Activated CD4-positive, alpha-beta T cell treated with anti-CD3 and anti-CD28 coated beads, Interleukin-2, Interleukin-6, amounts not matched to agents 100 ng/mL and 50 ng/mL, durations not matched to agents 16 hours and 8 hours (primary cell): ENCODE measurements at regions not wholly inside any gene's neighbourhood (a gene's known extent, or its start where the extent isn't known, plus 50 kb on each side); places are given as distances from the start of the nearest gene placed in this dataset.
"Not testable (repeated sequence)": the region's sequence is repeated elsewhere in the genome, so short reads cannot be mapped to it uniquely, and the experiment has no call there.

ENCODE experiments used
- DNase-seq: peaks from one replicate; pipeline ENCODE4 v3.0.0-alpha.2; 2020

GRCh38 chr5:67917561-67917960, 298.0 kb upstream of the PIK3R1 start:
- no peak for DNase-seq

- DNase-seq = no peak
These were observed 305.0 kb upstream of the PIK3R1 start for GRCh38 chr5:67910546-67910945.

GRCh38 chr5:67908126-67908765, 307.3 kb upstream of the PIK3R1 start:
- no peak for DNase-seq

GRCh38 chr5:67904366-67904765, 311.2 kb upstream of the PIK3R1 start:
- no peak for DNase-seq

- no peak for DNase-seq
These were observed 311.9 kb upstream of the PIK3R1 start for GRCh38 chr5:67903656-67904055.

- no peak for DNase-seq
These were observed 312.4 kb upstream of the PIK3R1 start for GRCh38 chr5:67903121-67903520.

GRCh38 chr5:67902497-67902830, 313.1 kb upstream of the PIK3R1 start:
- no peak for DNase-seq

- no peak for DNase-seq
These were observed 313.6 kb upstream of the PIK3R1 start for GRCh38 chr5:67901814-67902496.

GRCh38 chr5:67900514-67900913, 315.0 kb upstream of the PIK3R1 start:
- DNase-seq = no peak

GRCh38 chr5:67897980-67898379, 317.6 kb upstream of the PIK3R1 start:
- DNase-seq = no peak

- no peak for DNase-seq
These were observed 318.1 kb upstream of the PIK3R1 start for GRCh38 chr5:67897431-67897830.

GRCh38 chr5:67896930-67897313, 318.6 kb upstream of the PIK3R1 start:
- no peak for DNase-seq

- no peak for DNase-seq
These were observed 319.1 kb upstream of the PIK3R1 start for GRCh38 chr5:67896311-67896929.

- not testable (repeated sequence) for DNase-seq
These were observed 325.7 kb upstream of the PIK3R1 start for GRCh38 chr5:67889870-67890269.

- DNase-seq = no peak
These were observed 327.8 kb upstream of the PIK3R1 start for GRCh38 chr5:67887748-67888161.

GRCh38 chr5:67886761-67887160, 328.8 kb upstream of the PIK3R1 start:
- DNase-seq = no peak

GRCh38 chr5:67880876-67881275, 334.7 kb upstream of the PIK3R1 start:
- no peak for DNase-seq

GRCh38 chr5:67880511-67880805, 335.1 kb upstream of the PIK3R1 start:
- no peak for DNase-seq

- no peak for DNase-seq
These were observed 335.7 kb upstream of the PIK3R1 start for GRCh38 chr5:67879620-67880510.

GRCh38 chr5:67878933-67879332, 336.6 kb upstream of the PIK3R1 start:
- DNase-seq = no peak

GRCh38 chr5:67876371-67876770, 339.2 kb upstream of the PIK3R1 start:
- DNase-seq = no peak

- no peak for DNase-seq
These were observed 340.0 kb upstream of the PIK3R1 start for GRCh38 chr5:67875601-67876000.

GRCh38 chr5:67873935-67874334, 341.6 kb upstream of the PIK3R1 start:
- no peak for DNase-seq

GRCh38 chr5:67870662-67871061, 344.9 kb upstream of the PIK3R1 start:
- no peak for DNase-seq
